SK-N-SH (cell line): ENCODE measurements at regions not wholly inside any gene's neighbourhood (a gene's known extent, or its start where the extent isn't known, plus 50 kb on each side); places are given as distances from the start of the nearest gene placed in this dataset.

Experiments used
- EP300 ChIP-seq, 2 experiments: IDR thresholded peaks; 2 replicates each; pipeline versions ENCODE4 v1.4.0 to v1.6.1; 2012; ENCODE audit warnings: borderline replicate concordance in 1 of 2, low read depth in 1 of 2, low read length in 1 of 2
- EZH2phosphoT487 ChIP-seq: fragments of 200-600 bp; sonication (generic); IDR thresholded peaks from 2 replicates; pipeline ENCODE4 v1.6.1; 2017; ENCODE audit warnings: low read depth, mixed run types, mild to moderate bottlenecking, antibody characterized with exemption, moderate library complexity, borderline replicate concordance
- GATA2 ChIP-seq: sonication (generic); formaldehyde crosslinking; IDR thresholded peaks from 2 replicates; pipeline ENCODE4 v1.5.0; 2020; ENCODE audit warnings: mild to moderate bottlenecking, missing genetic modification reagents
- NFIC ChIP-seq: IDR thresholded peaks from 2 replicates; pipeline ENCODE4 v1.4.0; 2012; ENCODE audit warnings: borderline replicate concordance
- TCF12 ChIP-seq: IDR thresholded peaks from 2 replicates; pipeline ENCODE4 v1.4.0; 2012
- TEAD4 ChIP-seq: IDR thresholded peaks from 2 replicates; pipeline ENCODE4 v1.4.0; 2012; ENCODE audit warnings: mild to moderate bottlenecking, borderline replicate concordance; ENCODE audit not compliant: insufficient read depth
- ZBTB33 ChIP-seq: IDR thresholded peaks from 2 replicates; pipeline ENCODE4 v1.4.0; 2012; ENCODE audit warnings: low read depth, borderline replicate concordance

- TF ChIP-seq NFIC: no peak
- no peak for TF ChIP-seq EP300 (IDR thresholded peaks at IDR 0.05; ENCODE audit: borderline replicate concordance in 1 of 2, low read depth in 1 of 2, low read length in 1 of 2)
- TF ChIP-seq GATA2: no peak
- no peak for TF ChIP-seq EZH2phosphoT487
- no peak for TF ChIP-seq TEAD4
- TF ChIP-seq ZBTB33: no peak
- TF ChIP-seq TCF12: no peak
These were observed 117.4 kb upstream of the RPRM start for GRCh38 chr2:153595939-153596338.
